ENCODE measurements at regions not wholly inside any gene's neighbourhood (a gene's known extent, or its start where the extent isn't known, plus 50 kb on each side); places are given as distances from the start of the nearest gene placed in this dataset.

DNA sequence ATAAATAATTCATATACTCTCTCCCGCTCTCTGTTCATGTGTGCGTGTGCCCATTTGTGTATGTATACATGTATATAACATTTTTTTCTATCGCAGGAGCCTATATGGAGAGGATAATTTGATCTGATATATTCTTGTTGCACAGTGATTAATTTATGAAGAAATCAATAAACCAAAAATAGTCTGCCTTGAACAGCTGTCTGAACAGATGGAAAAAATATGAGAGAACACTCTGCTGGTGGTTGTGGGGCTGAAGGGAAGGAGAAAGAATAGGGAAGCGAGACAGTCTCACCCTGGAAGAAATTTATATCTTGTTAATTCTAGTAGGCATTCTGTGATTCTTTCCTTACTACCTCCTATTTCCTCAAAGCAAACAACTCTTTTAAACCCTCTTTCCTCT, 96.6 kb upstream of the B3GAT2 start:
- TF ChIP-seq CTCF (IDR thresholded peaks at IDR 0.05): no peak
- no peak for TF ChIP-seq POLR2A (IDR thresholded peaks at IDR 0.05)
- TF ChIP-seq POLR2AphosphoS5 (IDR thresholded peaks at IDR 0.05): no peak

All from prostate gland (tissue), 2 donors.